LNCaP clone FGC (cell line): ENCODE measurements at regions not wholly inside any gene's neighbourhood (a gene's known extent, or its start where the extent isn't known, plus 50 kb on each side); places are given as distances from the start of the nearest gene placed in this dataset.

Experiments used
- DNase-seq: peaks from one replicate; pipeline ENCODE4 v3.0.0-alpha.2; 2011; ENCODE audit warnings: low read depth
- H3K4me3 ChIP-seq: 2 replicates; pipeline ENCODE4 v1.5.1; 2011; ENCODE audit warnings: mild to moderate bottlenecking, low read depth, low read length, control low read depth
- TF ChIP-seq, protein P1 (sequence below): IDR thresholded peaks from 2 replicates; pipeline ENCODE4 v1.5.1; 2012; ENCODE audit warnings: mild to moderate bottlenecking; ENCODE audit not compliant: control insufficient read depth, insufficient read depth; ENCODE audit errors: extremely low read depth

DNA sequence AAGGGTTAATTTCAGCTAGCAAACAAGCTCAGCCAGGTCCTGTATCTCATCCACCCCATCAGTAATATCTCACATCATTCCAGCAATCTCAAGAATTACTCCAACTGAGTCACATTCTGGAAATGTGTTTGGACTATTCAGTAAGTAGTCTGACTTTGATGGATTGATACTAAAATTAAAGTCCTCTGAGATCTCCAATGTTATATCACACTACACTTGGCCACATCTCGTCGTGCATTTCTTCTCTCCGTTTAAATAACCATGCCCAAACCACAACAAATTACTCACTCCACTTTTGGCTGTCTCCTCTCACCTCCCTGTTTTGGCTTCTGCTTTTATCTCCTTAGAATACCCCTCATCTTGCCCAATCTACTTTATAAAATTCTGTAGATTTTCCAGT, 292.2 kb downstream of the PYDC2 start:
- TF ChIP-seq, protein P1, sequence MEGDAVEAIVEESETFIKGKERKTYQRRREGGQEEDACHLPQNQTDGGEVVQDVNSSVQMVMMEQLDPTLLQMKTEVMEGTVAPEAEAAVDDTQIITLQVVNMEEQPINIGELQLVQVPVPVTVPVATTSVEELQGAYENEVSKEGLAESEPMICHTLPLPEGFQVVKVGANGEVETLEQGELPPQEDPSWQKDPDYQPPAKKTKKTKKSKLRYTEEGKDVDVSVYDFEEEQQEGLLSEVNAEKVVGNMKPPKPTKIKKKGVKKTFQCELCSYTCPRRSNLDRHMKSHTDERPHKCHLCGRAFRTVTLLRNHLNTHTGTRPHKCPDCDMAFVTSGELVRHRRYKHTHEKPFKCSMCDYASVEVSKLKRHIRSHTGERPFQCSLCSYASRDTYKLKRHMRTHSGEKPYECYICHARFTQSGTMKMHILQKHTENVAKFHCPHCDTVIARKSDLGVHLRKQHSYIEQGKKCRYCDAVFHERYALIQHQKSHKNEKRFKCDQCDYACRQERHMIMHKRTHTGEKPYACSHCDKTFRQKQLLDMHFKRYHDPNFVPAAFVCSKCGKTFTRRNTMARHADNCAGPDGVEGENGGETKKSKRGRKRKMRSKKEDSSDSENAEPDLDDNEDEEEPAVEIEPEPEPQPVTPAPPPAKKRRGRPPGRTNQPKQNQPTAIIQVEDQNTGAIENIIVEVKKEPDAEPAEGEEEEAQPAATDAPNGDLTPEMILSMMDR, result no peak
- no peak overlapping the region for H3K4me3 ChIP-seq
- no peak for DNase-seq

DNA sequence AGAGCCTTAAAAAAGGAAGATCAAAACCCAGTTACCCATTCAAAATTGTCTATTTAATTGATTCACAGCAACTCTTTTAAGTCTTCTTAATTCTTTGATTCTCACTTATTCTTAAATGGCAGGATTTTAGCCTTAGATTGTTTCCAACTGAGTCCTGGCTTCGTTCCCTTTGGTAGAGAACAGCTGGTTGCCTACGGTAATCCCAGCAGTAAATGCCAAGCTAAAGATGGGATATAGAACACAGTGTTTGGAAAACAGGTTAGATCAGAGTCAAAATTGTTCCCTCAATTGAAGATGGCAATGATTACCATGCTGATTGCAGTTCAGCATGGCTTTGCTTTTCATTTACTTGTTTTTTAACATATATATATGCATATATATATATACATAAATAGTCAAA, 300.9 kb downstream of the PYDC2 start:
- TF ChIP-seq, protein P1, result no peak
- no peak for DNase-seq
- H3K4me3 ChIP-seq, result no peak overlapping the region

DNA sequence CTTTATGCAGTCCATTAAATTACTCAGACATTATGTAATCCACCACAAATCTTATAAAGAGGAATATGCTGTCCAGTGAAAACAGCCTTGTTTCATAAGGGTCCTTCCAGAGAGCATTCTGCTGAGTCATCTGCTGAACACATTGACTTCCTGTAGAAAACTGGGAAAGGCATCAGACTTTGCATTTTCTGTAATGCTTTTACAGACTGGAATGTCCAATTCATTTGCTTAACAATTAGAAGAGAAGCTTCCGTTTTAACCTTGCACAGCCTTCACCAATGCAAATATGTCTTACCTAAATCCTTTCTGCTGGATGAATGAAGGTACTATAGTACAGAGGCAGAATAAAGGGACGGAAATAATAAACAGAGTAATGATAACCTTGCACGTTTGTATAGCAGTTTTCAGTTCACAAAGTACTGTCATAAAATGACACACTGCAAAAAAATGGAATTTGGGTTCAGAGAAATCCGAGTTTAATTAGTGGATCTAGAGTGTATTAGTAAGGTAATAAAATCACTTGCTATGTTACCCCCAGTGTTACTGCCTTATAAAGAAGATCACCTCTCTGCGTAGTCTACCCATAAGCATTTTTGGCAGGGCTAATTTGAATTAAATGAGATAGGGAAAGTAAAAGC, 301.5 kb downstream of the PYDC2 start:
- no peak for DNase-seq
- H3K4me3 ChIP-seq, result no peak overlapping the region
- TF ChIP-seq, protein P1, result no peak

DNA sequence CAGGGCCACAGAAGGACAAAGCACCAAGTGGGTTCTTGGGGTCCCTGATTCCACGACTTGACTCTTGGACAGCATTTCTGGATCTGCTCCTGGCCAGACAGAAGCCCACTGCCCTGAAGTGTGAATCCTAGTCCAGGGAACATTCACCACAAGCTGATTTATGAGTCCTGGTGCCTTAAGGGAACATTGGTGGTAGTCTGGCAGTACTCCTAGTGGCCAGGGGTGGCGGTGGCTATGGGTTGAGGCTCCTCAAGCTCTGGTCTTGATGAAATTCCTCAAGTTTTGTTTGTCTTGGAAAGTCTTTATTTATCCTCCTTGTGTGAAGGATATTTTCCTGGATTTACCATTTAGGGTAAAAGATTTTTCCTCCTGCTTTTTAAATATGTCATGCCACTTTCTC, 307.5 kb downstream of the PYDC2 start:
- DNase-seq, result no peak
- TF ChIP-seq, protein P1, result no peak
- no peak overlapping the region for H3K4me3 ChIP-seq

DNA sequence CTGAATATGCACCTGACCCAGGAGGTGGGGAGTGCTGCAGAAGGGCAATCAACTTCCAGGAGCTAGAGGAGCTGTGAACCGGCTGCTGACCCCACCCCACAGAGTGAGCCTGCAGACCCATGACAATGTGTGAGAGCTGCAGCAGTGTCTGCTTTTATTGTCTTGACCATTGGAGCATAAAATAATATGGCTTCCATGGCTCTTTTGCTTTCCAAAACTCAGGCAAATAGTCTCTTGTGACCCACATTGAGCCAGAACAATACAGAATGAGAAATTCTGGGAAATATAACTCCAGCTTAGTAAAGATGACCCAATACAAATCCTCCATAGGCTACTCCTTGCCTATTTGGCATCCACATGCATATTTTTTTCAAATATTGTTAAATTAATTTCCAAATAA, 309.6 kb downstream of the PYDC2 start:
- no peak overlapping the region for H3K4me3 ChIP-seq
- TF ChIP-seq, protein P1, result no peak

DNA sequence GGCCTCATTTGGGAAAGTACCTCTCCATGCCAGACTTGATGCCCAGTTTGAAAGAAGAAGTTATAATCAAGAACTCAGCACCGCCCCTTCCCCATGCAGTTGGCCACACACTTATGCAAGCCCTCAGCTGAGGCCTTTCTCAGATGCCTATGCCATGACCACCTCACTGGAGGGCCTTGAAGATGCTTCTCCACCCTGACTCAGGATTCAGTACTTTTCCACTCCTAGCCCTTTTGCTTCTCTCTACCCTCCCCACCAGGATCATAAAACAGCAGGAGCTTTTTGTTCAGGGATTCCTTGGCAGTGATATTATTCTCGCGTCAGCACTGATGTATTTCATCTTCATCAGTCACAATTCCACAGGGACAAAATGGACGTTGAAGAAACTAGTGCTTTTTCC, 313.5 kb downstream of the PYDC2 start:
- DNase-seq, result no peak
- no peak overlapping the region for H3K4me3 ChIP-seq
- TF ChIP-seq, protein P1, result no peak

More for the DNA sequence above, 309.6 kb downstream of the PYDC2 start:
- DNase-seq, result no peak
